WTC11 (cell line): ENCODE measurements at regions not wholly inside any gene's neighbourhood (a gene's known extent, or its start where the extent isn't known, plus 50 kb on each side); places are given as distances from the start of the nearest gene placed in this dataset.

Experiments used
- ATAC-seq: fragments of 200-7000 bp; cut with Tn5 transposase; 2 replicates; pipeline ENCODE4 v1.10.0; 2021; ENCODE audit warnings: mild to moderate bottlenecking, moderate library complexity
- CTCF ChIA-PET: fragments of 300-600 bp; sonication (Branson Sonifier 250); formaldehyde crosslinking; loops from one replicate; lab custom pipeline; 2021; ENCODE audit warnings: antibody characterized with exemption; lab: Charles Lee
- POLR2A ChIA-PET: fragments of 350-600 bp; sonication (Branson Sonifier 250); formaldehyde crosslinking; loops from one replicate; lab custom pipeline; 2021; ENCODE audit warnings: antibody characterized with exemption; lab: Charles Lee
- DNase-seq: peaks from one replicate; pipeline ENCODE4 v3.0.0; 2021; ENCODE audit warnings: low spot score
- H3K27ac Mint-ChIP-seq: 2 replicates; pipeline ENCODE4 v1.8.0; 2021; ENCODE audit warnings: mixed read lengths
- H3K27me3 Mint-ChIP-seq: 2 replicates; pipeline ENCODE4 v1.8.0; 2021; ENCODE audit warnings: low read depth, mild to moderate bottlenecking, moderate library complexity, mixed read lengths
- H3K36me3 Mint-ChIP-seq: 2 replicates; pipeline ENCODE4 v1.8.0; 2021; ENCODE audit warnings: mixed read lengths
- H3K4me1 Mint-ChIP-seq: 2 replicates; pipeline ENCODE4 v1.8.0; 2022; ENCODE audit warnings: mixed read lengths
- H3K4me3 Mint-ChIP-seq: 2 replicates; pipeline ENCODE4 v1.8.0; 2021; ENCODE audit warnings: mild to moderate bottlenecking, moderate library complexity, mixed read lengths
- H3K9me3 Mint-ChIP-seq: 2 replicates; pipeline ENCODE4 v1.8.0; 2021; ENCODE audit warnings: mixed read lengths
- ATF3 ChIP-seq: sonication (generic); formaldehyde crosslinking; conservative IDR thresholded peaks from 2 replicates; pipeline ENCODE4 v1.8.1; 2022; ENCODE audit warnings: mild to moderate bottlenecking, missing genetic modification reagents
- CREB1 ChIP-seq: sonication (generic); formaldehyde crosslinking; IDR thresholded peaks from 2 replicates; pipeline ENCODE4 v1.8.0; 2023; ENCODE audit warnings: mild to moderate bottlenecking, missing genetic modification reagents
- GABPB1 ChIP-seq: sonication (generic); formaldehyde crosslinking; IDR thresholded peaks from 2 replicates; pipeline ENCODE4 v1.8.1; 2023; ENCODE audit warnings: mild to moderate bottlenecking, missing genetic modification reagents
- GRHL2 ChIP-seq: fragments of 250-450 bp; sonication (Bioruptor Pico); IDR thresholded peaks from 2 replicates; pipeline ENCODE4 v1.8.0; 2022; ENCODE audit warnings: mild to moderate bottlenecking, moderate library complexity; ENCODE audit not compliant: insufficient replicate concordance, severe bottlenecking
- IRF2 ChIP-seq: sonication (generic); formaldehyde crosslinking; IDR thresholded peaks from 2 replicates; pipeline ENCODE4 v1.8.0; 2022; ENCODE audit warnings: low read depth, missing genetic modification reagents, borderline replicate concordance
- JUN ChIP-seq: sonication (generic); formaldehyde crosslinking; IDR thresholded peaks from 2 replicates; pipeline ENCODE4 v1.8.0; 2023; ENCODE audit warnings: mild to moderate bottlenecking, missing genetic modification reagents
- MLX ChIP-seq: sonication (generic); formaldehyde crosslinking; IDR thresholded peaks from 2 replicates; pipeline ENCODE4 v1.8.1; 2023; ENCODE audit warnings: mild to moderate bottlenecking, missing genetic modification reagents, moderate library complexity
- NR2C2 ChIP-seq: sonication (generic); formaldehyde crosslinking; IDR thresholded peaks from 2 replicates; pipeline ENCODE4 v1.8.0; 2022; ENCODE audit warnings: mild to moderate bottlenecking, missing genetic modification reagents
- PREB ChIP-seq: sonication (generic); formaldehyde crosslinking; IDR thresholded peaks from 2 replicates; pipeline ENCODE4 v1.8.1; 2022; ENCODE audit warnings: mild to moderate bottlenecking, missing genetic modification reagents, moderate library complexity, borderline replicate concordance
- RELA ChIP-seq: sonication (generic); formaldehyde crosslinking; IDR thresholded peaks from 2 replicates; pipeline ENCODE4 v1.8.1; 2022; ENCODE audit warnings: missing genetic modification reagents, mild to moderate bottlenecking, borderline replicate concordance
- STAT6 ChIP-seq: sonication (generic); formaldehyde crosslinking; conservative IDR thresholded peaks from 2 replicates; pipeline ENCODE4 v1.8.1; 2023; ENCODE audit warnings: mild to moderate bottlenecking, low read depth, missing genetic modification reagents, moderate library complexity
- TEAD1 ChIP-seq: sonication (generic); formaldehyde crosslinking; IDR thresholded peaks from 2 replicates; pipeline ENCODE4 v1.8.0; 2022; ENCODE audit warnings: mild to moderate bottlenecking, missing genetic modification reagents
- ZNF121 ChIP-seq: sonication (generic); formaldehyde crosslinking; IDR thresholded peaks from 2 replicates; pipeline ENCODE4 v1.8.0; 2023; ENCODE audit warnings: missing genetic modification reagents
- ZNF138 ChIP-seq: sonication (generic); formaldehyde crosslinking; conservative IDR thresholded peaks from 2 replicates; pipeline ENCODE4 v1.8.1; 2022; ENCODE audit warnings: mild to moderate bottlenecking, moderate library complexity, missing genetic modification reagents
- ZNF317 ChIP-seq: sonication (generic); formaldehyde crosslinking; IDR thresholded peaks from 2 replicates; pipeline ENCODE4 v1.8.1; 2023; ENCODE audit warnings: low read depth, mild to moderate bottlenecking, moderate library complexity, missing genetic modification reagents, borderline replicate concordance
- ZNF423 ChIP-seq: fragments of 250-450 bp; sonication (Bioruptor Pico); IDR thresholded peaks from 2 replicates; pipeline ENCODE4 v2.1.2; 2022; ENCODE audit warnings: mild to moderate bottlenecking, moderate library complexity
- ZNF512 ChIP-seq: sonication (generic); formaldehyde crosslinking; IDR thresholded peaks from 2 replicates; pipeline ENCODE4 v1.8.1; 2022; ENCODE audit warnings: missing genetic modification reagents, borderline replicate concordance
- ZNF532 ChIP-seq: fragments of 250-450 bp; sonication (Bioruptor Pico); IDR thresholded peaks from 2 replicates; pipeline ENCODE4 v1.9.0; 2021; ENCODE audit warnings: mild to moderate bottlenecking, borderline replicate concordance
- ZSCAN18 ChIP-seq: fragments of 250-450 bp; sonication (Bioruptor Pico); IDR thresholded peaks from 2 replicates; pipeline ENCODE4 v2.1.2; 2022; ENCODE audit warnings: mild to moderate bottlenecking, moderate library complexity

GRCh38 chr7:47720907-47721244 is 139.0 kb upstream of the TNS3 start:
- POLR2A ChIA-PET, result interaction anchor here (0.6 kb wide), 1 partner anchor 80 kb away, joined by 3 read pairs; no protein-coding TSS in a partner anchor
- TF ChIP-seq IRF2 (CRISPR knock-in tag), result no peak
- no peak for TF ChIP-seq ZNF138 (CRISPR knock-in tag)
- TF ChIP-seq RELA (CRISPR knock-in tag), result no peak
- no peak for TF ChIP-seq CREB1 (CRISPR knock-in tag)
- no peak for TF ChIP-seq GABPB1 (CRISPR knock-in tag)
- TF ChIP-seq ZNF121 (CRISPR knock-in tag), result no peak
- TF ChIP-seq ZNF532 (CRISPR knock-in tag), result no peak
- TF ChIP-seq ZSCAN18 (CRISPR knock-in tag), result no peak
- TF ChIP-seq NR2C2 (CRISPR knock-in tag), result no peak
- TF ChIP-seq ATF3 (CRISPR knock-in tag), result no peak
- no peak for TF ChIP-seq ZNF423 (CRISPR knock-in tag)
- no peak for TF ChIP-seq PREB
- no peak for TF ChIP-seq GRHL2
- Mint-ChIP-seq H3K4me3 (no peak overlapping the region), H3K4me1 (peaks cover 17% of the 10 kb centered on the region), H3K27ac (no peak overlapping the region), H3K36me3 (no peaks in the 10 kb centered on the region), H3K9me3 (peaks cover 4% of the 10 kb centered on the region; the same call in 1 of the 2 replicates), H3K27me3 (no peaks in the 10 kb centered on the region)
- ATAC-seq (no peak), DNase-seq (no peak)
- CTCF ChIA-PET, result no interaction called here

- no peak overlapping the region for H3K27ac Mint-ChIP-seq
- ATAC-seq, result no peak
- TF ChIP-seq TEAD1, result no peak
- no peak for TF ChIP-seq ZNF317 (CRISPR knock-in tag)
- TF ChIP-seq STAT6 (CRISPR knock-in tag), result no peak
- no peak for TF ChIP-seq MLX
- no peak for TF ChIP-seq CREB1 (CRISPR knock-in tag)
- TF ChIP-seq JUN (CRISPR knock-in tag), result no peak
- no peak for TF ChIP-seq ZNF512 (CRISPR knock-in tag)
Measured at GRCh38 chr7:47720141-47720906, 138.4 kb upstream of the TNS3 start.

More at GRCh38 chr7:47720141-47720906, 138.4 kb upstream of the TNS3 start:
- Mint-ChIP-seq H3K36me3 (no peaks in the 10 kb centered on the region), H3K4me1 (peaks cover 13% of the 10 kb centered on the region), H3K4me3 (no peak overlapping the region), H3K9me3 (peaks cover 4% of the 10 kb centered on the region; the same call in 1 of the 2 replicates), H3K27me3 (no peaks in the 10 kb centered on the region)
- ChIA-PET CTCF (interaction anchor here (1.1 kb wide), 1 partner anchor 100 kb away, joined by 3 read pairs; no protein-coding TSS in a partner anchor), POLR2A (no interaction called here)
- DNase-seq, result no peak
